Activated CD4-positive, alpha-beta T cell treated with anti-CD3 and anti-CD28 coated beads, Interleukin-2, amount 50 U/mL, for 1 hour (primary cell): ENCODE measurements at regions not wholly inside any gene's neighbourhood (a gene's known extent, or its start where the extent isn't known, plus 50 kb on each side); places are given as distances from the start of the nearest gene placed in this dataset.
"Not testable (repeated sequence)": the region's sequence is repeated elsewhere in the genome, so short reads cannot be mapped to it uniquely, and the experiment has no call there.

Experiments
- DNase-seq: peaks from one replicate; pipeline ENCODE4 v3.0.0-alpha.2; 2020

DNA sequence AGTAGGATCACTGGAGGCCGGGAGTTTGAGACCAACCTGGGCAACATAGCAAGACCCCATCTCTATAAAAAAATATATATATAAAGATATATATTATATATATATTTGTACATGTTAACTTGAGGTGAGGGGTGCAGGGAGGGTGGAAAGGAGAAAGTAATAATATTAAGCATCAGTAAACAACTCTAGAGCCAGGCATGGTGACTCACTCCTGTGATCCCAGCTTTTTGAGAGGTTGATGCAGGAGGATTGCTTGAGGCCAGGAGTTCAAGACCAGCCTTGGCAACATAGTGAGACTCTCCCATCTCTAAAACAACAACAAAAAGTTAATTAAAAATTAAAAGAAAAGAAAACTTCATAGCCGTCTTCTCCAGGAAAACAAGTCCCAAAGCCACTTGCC lies 61.7 kb upstream of the SMURF2 start:
- no peak for DNase-seq

DNA sequence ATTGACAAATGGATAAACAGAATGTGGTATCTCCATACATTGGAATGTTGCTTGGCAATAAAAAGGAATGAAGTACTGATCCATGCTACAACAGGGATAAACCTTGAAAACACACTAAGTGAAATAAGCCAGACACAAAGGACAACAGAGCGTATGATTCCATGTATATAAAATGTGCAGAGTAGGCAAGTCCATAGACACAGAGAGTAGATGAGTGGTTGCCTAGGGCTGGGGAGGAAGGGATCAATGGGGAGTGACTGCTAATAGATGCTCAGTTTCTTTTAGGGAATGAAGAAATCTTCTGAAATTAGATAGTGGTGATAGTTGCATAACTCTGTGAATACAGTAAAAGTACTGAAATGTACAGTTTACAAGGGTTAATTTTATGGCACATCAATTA lies 59.4 kb upstream of the SMURF2 start:
- DNase-seq, result not testable (repeated sequence)

DNA sequence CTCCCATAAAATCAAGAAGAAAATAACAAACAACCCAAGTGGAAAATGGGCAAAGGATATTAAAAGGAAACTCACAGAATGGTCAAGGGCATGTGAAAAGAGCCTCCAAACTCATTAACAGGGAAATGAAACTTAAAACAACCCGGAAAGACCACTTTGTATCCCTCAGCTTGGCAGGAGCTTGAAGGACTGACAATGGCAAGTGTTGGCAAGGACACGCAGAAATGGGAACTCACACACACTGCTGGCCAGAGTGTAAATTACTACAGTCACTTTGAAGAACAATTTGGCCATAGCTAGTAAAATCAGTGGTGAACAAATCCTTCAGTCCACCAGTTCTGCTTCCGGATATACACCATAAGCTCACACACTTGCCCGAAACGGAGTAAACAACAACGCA lies 58.1 kb upstream of the SMURF2 start:
- DNase-seq, result not testable (repeated sequence)

DNA sequence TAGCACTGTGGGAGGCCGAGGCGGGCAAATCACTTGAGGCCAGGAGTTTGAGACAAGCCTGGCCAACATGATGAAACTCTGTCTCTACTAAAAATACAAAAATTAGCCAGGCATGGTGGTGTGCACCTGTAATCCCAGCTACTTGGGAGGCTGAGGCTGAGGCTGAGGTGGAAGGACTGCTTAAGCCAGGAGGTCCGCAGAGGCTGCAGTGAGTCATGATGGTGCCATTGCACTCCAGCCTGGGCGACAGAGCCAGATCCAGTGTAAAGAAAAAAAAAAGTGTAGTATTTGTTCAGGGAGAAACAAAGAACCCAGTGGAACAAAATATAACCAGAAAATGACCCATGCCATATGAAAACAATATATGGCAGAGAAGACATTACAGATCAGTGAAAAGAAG lies 57.4 kb upstream of the SMURF2 start:
- not testable (repeated sequence) for DNase-seq

DNA sequence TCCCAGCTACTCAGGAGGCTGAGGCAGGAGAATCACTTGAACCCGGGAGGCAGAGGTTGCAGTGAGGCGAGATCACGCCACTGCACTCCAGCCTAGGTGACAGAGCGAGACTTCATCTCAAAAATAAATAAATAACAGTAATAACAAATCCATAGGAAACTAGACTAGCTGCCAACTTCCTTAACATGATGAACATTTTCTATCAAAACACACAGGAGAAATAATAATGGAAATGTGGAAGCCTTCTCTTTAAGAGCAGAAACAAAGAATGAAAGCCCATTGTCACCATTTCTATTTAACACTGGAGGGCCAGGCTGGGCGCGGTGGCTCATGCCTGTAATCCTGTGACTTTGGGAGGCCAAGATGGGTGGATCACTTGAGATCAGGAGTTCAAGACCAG lies 56.7 kb upstream of the SMURF2 start:
- not testable (repeated sequence) for DNase-seq

DNA sequence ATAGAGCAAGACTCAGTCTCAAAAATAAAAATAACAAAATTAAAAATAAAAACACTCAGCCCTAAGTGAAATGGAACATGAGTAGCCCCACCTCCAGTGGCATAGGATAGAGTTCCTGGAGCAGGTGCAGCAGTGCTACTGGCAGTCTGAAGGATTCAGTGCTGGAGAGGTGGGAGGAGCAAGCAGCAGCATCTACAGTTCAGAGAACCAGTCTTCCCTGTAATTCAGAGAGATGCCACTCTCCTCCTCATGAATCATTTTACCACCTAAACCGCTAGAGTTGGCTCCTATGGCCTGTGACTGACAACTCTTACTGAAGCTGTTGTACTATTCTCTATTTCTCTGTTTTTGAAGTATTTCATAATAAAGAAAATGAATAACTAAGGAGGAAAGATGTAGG lies 56.0 kb upstream of the SMURF2 start:
- DNase-seq, result no peak

DNA sequence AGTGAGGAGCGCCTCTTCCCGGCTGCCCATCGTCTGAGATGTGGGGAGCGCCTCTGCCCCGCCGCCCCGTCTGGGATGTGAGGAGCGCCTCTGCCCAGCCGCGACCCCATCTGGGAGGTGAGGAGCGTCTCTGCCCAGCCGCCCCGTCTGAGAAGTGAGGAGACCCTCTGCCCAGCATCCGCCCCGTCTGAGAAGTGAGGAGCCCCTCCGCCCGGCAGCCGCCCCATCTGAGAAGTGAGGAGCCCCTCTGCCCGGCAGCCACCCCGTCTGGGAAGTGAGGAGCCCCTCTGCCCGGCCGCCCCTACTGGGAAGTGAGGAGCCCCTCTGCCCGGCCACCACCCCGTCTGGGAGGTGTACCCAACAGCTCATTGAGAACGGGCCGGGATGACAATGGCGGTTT lies 54.4 kb upstream of the SMURF2 start:
- not testable (repeated sequence) for DNase-seq

DNA sequence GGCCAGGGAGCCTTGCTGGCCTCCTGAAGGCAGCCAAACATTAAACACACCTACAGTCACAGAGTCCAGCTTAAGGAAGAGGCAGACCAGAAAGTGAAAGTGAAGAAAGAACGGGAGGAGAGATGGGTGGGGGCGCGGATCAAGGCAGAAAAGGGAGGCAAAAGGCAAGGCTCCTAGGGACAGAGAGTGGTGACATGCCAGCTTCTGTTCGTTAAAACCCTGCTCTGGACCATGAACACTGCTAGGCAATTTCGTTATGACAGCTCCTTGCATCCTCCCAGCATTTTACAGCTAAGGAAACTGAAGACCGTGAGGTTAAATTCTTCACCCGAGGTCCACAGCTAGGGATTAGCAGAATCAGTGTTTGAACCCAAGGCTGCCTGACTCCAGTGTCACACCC lies 51.7 kb upstream of the SMURF2 start:
- DNase-seq, result not testable (repeated sequence)

DNA sequence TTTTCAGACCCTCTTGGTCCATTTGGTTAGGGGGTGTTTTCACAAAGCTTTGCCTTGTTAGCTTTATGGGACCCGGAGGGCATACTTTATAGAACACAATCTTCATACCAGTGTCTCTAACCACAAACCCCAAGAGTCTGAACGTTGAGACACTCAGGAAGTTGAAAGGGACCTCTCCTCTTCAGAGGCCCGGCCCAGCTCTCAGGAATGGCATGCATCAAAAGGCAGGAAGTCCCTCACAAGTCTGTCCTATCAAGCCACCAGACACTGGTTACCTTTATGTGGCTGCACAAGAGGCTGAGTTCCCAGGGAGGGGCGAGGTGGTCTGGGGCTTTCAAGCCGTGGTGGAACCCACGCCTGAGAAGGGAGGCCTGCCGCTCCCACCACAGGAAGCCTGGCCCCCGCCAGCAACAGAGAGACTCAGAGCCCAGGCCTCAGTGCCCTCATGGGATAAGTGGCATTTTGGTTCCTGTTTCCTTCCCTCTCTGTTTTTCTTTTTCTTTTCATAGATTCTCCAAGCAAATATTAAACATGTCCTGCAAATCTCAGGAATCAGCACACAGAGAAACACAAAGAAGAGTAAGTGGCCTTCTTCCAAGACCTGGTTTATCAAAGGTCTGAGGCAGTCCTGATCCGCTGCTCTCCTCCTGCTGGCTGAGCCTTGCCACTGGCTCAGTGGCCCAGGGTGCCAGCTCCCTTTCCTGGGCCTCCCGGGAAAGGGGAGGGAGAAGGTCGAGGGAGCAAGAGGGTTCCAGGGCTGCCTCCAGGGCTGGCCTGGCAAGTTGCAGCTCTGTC lies 50.6 kb upstream of the SMURF2 start:
- peak; percentile 46 for DNase-seq
